H7 (cell line): ENCODE measurements at regions not wholly inside any gene's neighbourhood (a gene's known extent, or its start where the extent isn't known, plus 50 kb on each side); places are given as distances from the start of the nearest gene placed in this dataset.
"Not testable (repeated sequence)": the region's sequence is repeated elsewhere in the genome, so short reads cannot be mapped to it uniquely, and the experiment has no call there.

Experiments
- DNase-seq: peaks from one replicate; pipeline ENCODE4 v3.0.0; 2012
- H3K27me3 ChIP-seq: 2 replicates; pipeline ENCODE4 v1.6.0; 2011; ENCODE audit warnings: mild to moderate bottlenecking, low read length; ENCODE audit not compliant: control insufficient read depth, insufficient read depth
- H3K36me3 ChIP-seq: replicated peaks from 2 replicates; pipeline ENCODE4 v1.5.1; 2011; ENCODE audit warnings: low read length; ENCODE audit not compliant: control insufficient read depth, insufficient read depth
- H3K4me3 ChIP-seq: 2 replicates; pipeline ENCODE4 v1.5.1; 2011; ENCODE audit warnings: low read depth, mild to moderate bottlenecking, control low read depth, low read length, moderate library complexity; ENCODE audit not compliant: insufficient read depth

DNA sequence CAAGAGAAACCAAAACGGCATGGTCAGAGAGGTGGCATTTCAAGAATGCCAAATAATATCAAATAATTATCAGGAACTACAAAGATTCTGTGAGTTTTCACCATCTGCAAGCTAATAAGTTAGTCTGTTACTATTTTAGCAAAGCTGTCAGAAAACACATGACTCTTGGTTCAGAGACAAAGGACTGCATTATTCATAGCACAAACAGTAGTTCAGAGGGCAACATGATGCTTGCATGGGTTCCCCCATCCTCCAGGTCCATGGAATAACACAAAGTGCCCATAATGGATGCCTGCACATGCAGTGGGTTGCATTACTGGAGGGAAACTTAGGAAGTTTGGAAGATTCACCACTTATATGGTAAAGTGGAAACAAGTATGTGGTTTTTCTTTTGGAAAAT, 228.8 kb upstream of the ALCAM start:
- DNase-seq = no peak
- Histone ChIP-seq H3K4me3 (no peak overlapping the region), H3K36me3 (no peaks in the 10 kb centered on the region), H3K27me3 (no peaks in the 10 kb centered on the region)

DNA sequence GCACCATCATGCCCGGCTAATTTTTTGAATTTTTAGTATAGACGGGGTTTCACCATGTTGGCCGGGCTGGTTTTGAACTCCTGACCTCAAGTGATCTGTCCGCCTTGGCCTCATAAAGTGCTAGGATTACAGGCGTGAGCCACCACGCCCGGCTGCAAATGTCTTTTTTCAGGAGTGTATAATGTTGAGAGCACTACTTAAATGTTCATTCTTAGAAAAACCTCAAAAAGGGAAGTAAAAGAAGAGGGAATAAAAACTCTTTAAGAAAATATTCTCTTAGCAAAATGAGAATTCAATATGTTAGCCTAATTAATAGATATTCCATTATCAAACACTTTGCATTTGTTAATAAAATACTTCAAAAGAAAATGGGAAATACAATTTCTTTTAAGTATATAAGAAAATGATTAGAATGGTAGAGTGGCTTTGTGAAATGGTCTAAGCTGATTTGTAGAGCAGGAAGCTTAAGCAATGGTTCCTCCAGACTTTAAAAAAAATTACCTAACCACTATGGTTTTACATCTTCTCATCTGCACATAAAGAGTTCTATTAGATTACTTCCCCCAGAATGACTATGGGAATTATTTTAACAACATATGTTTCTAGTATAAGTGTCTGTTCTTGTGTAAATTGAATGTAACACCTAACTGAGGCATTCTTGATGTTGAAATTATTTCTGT, 226.7 kb upstream of the ALCAM start:
- Histone ChIP-seq H3K36me3 (no peaks in the 10 kb centered on the region), H3K4me3 (no peak overlapping the region), H3K27me3 (no peaks in the 10 kb centered on the region)
- no peak for DNase-seq

DNA sequence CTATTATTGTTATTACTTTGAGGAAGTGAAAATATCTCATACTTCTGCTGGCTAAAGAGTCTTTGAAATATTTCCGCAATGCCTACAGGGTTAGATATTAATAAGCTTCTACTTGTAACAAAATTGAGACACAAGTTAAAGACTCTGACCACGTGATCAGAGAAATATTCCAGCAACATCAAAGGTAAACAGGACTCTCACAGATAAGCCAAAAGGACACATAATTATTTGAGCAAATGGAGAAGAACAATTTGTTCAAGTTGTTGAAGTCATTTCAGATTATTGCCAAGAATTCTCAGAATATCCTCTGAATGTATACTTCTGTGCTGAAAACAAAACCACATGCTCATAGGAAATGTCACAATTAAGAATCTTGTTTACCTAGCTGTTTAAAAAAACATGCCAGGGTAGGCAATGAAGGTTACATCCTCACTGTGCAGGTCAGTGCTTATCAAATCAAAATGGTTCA, 225.8 kb upstream of the ALCAM start:
- no peak for DNase-seq
- H3K36me3 ChIP-seq = no peaks in the 10 kb centered on the region
- no peaks in the 10 kb centered on the region for H3K27me3 ChIP-seq
- H3K4me3 ChIP-seq = no peak overlapping the region

DNA sequence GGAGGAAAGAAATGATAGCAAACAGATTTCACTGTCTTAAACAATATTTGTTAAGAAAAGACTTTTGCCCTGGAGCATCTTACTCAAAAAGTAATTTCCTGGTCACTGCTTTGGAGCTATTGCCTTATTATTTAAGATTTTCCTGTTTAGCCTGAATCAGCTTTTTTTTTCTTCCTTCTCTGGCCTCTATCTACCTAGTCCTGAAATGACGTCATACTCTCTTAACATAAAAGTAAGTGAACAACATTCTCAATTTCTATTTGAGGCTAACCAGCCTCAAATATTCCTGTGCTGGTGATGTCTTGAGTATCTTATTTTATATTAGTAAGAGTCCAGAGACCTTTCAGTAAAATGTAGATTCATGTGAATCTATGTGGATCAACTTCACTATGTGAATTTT, 221.9 kb upstream of the ALCAM start:
- H3K4me3 ChIP-seq = no peak overlapping the region
- no peaks in the 10 kb centered on the region for H3K27me3 ChIP-seq
- DNase-seq = no peak
- H3K36me3 ChIP-seq = no peaks in the 10 kb centered on the region

DNA sequence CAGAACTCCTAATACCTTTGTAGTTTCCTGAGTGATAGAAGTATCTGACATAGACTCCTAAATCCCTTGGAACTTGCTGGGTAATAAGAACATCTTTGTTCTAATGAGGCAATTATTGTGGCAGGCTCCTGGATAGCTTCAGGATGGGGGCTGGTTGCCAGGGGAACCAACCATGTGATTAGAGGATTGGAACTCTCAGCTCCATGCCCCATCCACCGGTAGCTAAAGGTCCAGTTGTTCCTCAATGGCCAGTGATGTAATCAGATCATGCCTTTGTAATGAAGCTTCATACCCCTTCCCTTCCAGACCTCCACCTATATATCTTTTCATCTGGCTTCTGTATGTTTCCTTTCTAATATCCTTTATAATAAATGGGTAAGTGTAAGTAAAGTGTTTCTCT, 221.2 kb upstream of the ALCAM start:
- Histone ChIP-seq H3K27me3 (no peaks in the 10 kb centered on the region), H3K36me3 (no peaks in the 10 kb centered on the region), H3K4me3 (no peak overlapping the region)
- DNase-seq = no peak

DNA sequence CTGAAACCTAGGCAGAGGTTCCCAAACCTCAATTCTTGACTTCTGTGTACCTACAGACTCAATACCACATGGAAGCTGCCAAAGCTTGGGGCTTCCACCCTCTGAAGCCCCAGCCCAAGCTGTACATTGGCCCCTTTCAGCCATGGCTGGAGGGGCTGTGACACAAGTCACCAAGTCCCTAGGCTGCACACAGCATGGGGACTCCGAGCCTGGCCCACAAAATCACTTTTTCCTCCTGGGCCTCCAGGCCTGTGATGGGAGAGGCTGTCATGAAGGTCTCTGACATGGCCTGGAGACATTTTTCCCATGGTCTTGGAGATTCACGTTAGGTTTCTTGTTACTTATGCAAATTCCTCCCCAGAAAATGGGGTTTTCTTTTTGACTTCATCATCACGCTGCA, 217.5 kb upstream of the ALCAM start:
- H3K36me3 ChIP-seq, H3K4me3 ChIP-seq, H3K27me3 ChIP-seq, DNase-seq: not testable (repeated sequence)

DNA sequence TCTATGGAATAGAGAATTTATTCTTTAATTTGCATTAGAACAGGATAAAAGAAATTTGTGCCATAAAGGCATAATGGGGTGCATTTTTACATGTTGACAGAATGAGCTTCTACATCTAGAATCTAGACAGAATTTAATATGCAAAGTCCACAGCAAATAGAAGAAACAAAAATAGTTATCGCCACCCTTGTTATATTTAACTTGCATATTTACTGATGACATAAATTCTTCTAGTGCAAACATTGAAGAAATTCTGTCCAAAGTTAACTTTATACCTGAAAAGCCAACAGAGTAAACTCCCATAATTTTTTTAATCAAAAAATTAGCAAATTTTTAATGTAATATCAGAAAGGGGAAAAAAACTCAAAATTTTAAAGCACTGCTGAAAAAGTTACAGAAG, 213.7 kb upstream of the ALCAM start:
- DNase-seq = no peak

DNA sequence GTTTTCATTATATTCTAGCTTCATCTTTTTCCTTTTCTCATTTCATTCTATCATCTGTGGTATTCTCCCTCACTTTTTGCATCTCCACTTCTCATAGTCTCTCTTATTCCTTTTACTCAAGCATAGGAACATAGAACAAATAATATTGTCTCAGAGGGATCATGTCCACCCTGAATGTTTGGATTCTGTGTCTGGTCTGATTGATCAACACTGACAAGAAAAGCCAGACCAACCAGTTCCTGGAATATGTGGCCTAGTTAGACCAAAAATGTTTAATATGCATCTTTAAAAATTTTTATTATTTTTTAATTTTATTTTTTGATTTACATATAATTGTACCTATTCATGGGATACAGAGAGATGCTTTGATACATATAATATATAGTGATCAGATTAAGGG, 212.0 kb upstream of the ALCAM start:
- no peaks in the 10 kb centered on the region for H3K36me3 ChIP-seq
- no peak overlapping the region for H3K4me3 ChIP-seq
- no peaks in the 10 kb centered on the region for H3K27me3 ChIP-seq
- DNase-seq = no peak

More for the DNA sequence above, 213.7 kb upstream of the ALCAM start:
- no peak overlapping the region for H3K4me3 ChIP-seq
- no peaks in the 10 kb centered on the region for H3K27me3 ChIP-seq
- no peaks in the 10 kb centered on the region for H3K36me3 ChIP-seq

DNA sequence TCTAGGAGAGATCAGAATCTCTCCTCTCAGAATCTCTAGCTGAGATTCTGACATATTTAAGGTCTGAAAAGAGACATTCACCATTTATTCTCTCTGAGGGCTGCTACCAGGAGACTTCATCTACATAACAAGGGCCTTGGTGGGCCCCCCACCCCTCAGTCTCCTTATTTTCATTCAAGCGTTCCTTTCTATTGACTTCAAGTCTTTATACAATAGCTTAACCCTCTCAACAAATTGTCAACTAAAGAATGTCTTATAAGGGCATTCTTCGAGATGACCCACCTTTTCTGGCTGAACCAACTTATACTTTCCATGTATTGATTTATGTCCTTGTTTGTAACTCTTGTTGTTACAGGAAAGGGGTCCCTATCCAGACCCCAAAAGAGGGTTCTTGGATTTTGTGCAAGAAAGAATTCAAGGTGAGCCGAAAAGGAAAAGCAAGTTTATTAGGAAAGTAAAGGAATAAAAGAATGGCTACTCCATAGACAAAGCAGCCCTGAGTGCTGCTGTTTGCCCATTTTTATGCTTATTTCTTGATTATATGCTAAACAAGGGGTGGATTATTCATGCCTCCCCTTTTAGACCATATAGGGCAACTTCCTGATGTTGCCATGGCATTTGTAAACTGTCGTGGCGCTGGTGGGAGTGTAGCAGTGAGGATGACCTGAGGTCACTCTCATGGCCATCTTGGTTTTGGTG, 209.5 kb upstream of the ALCAM start:
- no peak overlapping the region for H3K4me3 ChIP-seq
- peak; percentile 3 for DNase-seq

DNA sequence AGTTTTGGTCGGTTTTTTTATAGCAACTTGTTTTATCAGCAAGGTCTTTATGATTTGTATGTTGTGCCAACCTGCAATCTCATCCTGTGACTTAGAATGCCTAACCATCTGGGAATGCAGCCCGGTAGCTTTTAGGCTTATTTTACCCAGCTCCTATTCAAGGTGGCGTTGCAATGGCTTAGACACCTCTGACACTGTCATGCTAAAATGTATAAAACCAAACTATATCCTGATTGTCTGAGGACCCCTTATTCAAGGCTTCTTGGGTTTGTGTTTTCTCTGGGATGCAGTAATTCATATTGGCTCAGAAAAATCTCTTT, 209.0 kb upstream of the ALCAM start:
- Histone ChIP-seq H3K4me3 (no peak overlapping the region), H3K27me3 (no peaks in the 10 kb centered on the region), H3K36me3 (no peaks in the 10 kb centered on the region)
- DNase-seq = no peak

More for the DNA sequence above, 209.5 kb upstream of the ALCAM start:
- Histone ChIP-seq H3K27me3 (no peaks in the 10 kb centered on the region), H3K36me3 (no peaks in the 10 kb centered on the region)

DNA sequence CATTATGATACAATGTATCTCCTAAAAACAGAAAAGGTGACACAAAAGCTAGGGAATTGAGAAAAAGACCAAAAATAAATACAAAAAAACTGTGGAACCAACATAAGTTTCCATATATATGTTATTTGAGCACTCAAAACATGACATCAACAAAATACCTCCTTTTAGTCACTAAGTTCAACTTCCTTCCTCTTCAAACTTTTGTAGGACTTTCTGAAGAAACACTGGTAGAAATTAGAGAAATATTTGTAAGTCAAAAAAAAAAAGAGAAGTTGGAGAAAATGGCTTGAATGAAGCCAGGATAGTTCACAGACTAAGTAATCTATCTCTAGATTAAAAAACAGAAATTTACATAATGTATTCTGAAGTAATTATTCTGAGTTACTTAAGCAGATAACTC, 208.4 kb upstream of the ALCAM start:
- Histone ChIP-seq H3K36me3 (no peaks in the 10 kb centered on the region), H3K4me3 (no peak overlapping the region), H3K27me3 (no peaks in the 10 kb centered on the region)
- DNase-seq = no peak

DNA sequence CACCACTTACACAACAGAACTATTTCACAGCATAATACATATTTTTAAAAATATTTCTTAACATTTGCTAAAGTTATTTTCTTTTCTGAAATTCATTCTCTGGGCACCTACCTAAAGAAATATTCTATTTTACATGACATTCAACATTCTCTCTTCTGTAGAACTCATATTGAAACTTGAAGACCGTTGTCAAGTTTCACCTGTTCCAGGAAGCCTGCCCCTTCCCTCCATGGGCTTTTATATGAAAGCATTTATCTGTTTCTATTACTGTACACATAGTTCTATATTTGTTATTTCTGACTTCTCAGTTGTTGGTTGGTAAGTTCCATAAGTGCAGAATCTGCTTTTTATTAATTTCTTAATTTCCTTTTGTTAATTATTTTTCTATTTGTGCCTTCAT, 204.3 kb upstream of the ALCAM start:
- H3K36me3 ChIP-seq = no peaks in the 10 kb centered on the region
- no peak for DNase-seq
- no peaks in the 10 kb centered on the region for H3K27me3 ChIP-seq
- H3K4me3 ChIP-seq = no peak overlapping the region

DNA sequence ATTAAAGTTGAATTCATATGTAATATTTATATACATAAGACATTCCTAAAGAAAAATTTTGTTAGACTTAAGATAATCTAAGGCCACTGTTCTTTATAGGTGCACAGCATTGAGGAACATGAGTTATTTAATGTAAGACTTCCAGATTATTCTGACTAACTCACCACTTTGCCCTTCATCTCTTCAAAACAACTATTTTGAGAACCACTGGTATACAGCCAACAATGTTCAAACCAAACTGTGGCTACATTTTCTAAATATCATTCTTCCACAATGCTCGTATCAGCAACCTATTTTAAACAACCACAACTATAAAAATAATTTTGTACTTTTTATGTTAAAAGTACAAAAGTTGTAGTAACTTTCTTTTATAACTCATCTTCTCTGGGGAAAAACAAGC, 199.8 kb upstream of the ALCAM start:
- H3K4me3 ChIP-seq = no peak overlapping the region
- DNase-seq = no peak
- no peaks in the 10 kb centered on the region for H3K36me3 ChIP-seq
- H3K27me3 ChIP-seq = no peaks in the 10 kb centered on the region

DNA sequence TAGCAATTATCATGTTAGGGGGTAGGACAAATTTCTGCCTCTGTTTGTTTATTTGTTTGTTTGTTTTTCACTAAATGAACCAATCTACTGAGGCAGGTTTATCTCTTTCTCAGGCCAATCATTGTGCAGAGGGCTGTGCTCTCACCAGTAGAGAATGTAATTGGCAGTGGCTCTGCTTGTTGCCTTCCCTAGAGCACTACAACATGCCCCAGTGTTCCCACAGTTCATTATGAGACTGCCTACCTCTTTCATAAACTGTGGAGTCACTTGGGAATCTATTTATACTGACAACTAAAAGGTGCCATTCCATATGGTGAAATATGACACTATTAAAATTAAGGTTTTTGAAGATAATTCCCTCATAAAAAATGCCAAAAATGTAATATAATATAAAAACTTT, 196.3 kb upstream of the ALCAM start:
- H3K36me3 ChIP-seq = no peaks in the 10 kb centered on the region

DNA sequence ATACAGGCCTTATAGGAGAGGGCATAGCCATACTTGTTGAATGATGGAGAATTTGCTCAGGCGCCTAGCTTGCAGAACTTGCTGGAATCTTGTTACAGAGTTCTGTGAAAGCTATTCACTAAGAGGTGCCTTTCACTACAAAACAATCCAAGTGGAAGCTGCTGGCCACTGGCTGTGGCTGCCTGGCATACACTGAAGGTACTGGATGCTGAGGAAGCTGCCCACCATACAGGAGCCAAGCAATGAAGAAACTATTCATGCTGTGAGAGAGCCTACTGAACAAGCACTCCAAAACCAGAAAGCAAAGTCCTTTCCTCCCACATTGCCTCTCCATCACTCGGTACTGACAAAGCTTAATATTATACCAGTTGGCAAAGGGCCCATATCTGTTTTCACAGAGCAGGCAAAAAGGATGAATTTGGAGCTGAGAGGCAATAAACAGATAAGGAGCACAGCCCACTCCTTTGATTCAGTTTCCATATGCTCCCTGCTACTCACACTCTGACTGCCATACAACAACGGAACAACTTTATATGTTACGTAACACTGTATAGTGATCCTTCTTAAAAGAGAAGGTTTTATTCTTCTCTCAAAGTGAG, 192.6 kb upstream of the ALCAM start:
- no peak for DNase-seq

More for the DNA sequence above, 196.3 kb upstream of the ALCAM start:
- Histone ChIP-seq H3K4me3 (no peak overlapping the region), H3K27me3 (no peaks in the 10 kb centered on the region)
- DNase-seq = no peak

More for the DNA sequence above, 192.6 kb upstream of the ALCAM start:
- no peak overlapping the region for H3K4me3 ChIP-seq
- no peaks in the 10 kb centered on the region for H3K36me3 ChIP-seq
- no peaks in the 10 kb centered on the region for H3K27me3 ChIP-seq
